ENCODE measurements at regions not wholly inside any gene's neighbourhood (a gene's known extent, or its start where the extent isn't known, plus 50 kb on each side); places are given as distances from the start of the nearest gene placed in this dataset.

GRCh38 chr6:95203153-95203754, 374.1 kb upstream of the MANEA start:
- Histone ChIP-seq H3T11ph (ENCODE audit: low read length) (no peak overlapping the region), H3K4me2 (ENCODE audit: insufficient read depth, insufficient read length, low read length) (no peak overlapping the region), H4K8ac (replicated peaks; ENCODE audit: insufficient read length, low read depth, low read length) (no peak overlapping the region), H3K18ac (ENCODE audit: insufficient read length, low read depth, low read length) (no peak overlapping the region), H3K14ac (ENCODE audit: insufficient read depth, low read length) (no peak overlapping the region), H4K91ac (ENCODE audit: insufficient read length, low read depth, low read length) (no peak overlapping the region), H3K27ac (ENCODE audit: insufficient read length, low read depth, low read length) (no peak overlapping the region), H4K5ac (ENCODE audit: insufficient read length, low read depth, low read length) (no peak overlapping the region), H3K23me2 (ENCODE audit: insufficient read length, low read depth, low read length, poor library complexity, severe bottlenecking) (no peaks in the 10 kb centered on the region), H3K27me3 (ENCODE audit: insufficient read depth, low read length) (no peaks in the 10 kb centered on the region), H2AFZ (ENCODE audit: low read length) (no peak overlapping the region), H3K23ac (ENCODE audit: insufficient read length, low read depth, low read length) (no peak overlapping the region), H4K20me1 (ENCODE audit: control insufficient read depth, insufficient read depth, insufficient read length) (no peaks in the 10 kb centered on the region), H2BK12ac (ENCODE audit: insufficient read length, low read depth, low read length) (no peak overlapping the region), H3K79me1 (ENCODE audit: insufficient read depth, low read depth, low read length, poor library complexity, severe bottlenecking) (no peaks in the 10 kb centered on the region), H2BK120ac (ENCODE audit: low read depth, low read length, poor library complexity, severe bottlenecking) (no peak overlapping the region), H2BK20ac (ENCODE audit: low read depth, low read length, poor library complexity, severe bottlenecking) (no peak overlapping the region), H3K4ac (ENCODE audit: low read depth, low read length) (no peak overlapping the region), H3K9me3 (ENCODE audit: control insufficient read depth, low read depth, low read length) (no peaks in the 10 kb centered on the region), H3K4me1 (ENCODE audit: insufficient read depth, low read length) (no peaks in the 10 kb centered on the region), H3K56ac (ENCODE audit: insufficient read length, low read depth, low read length) (no peak overlapping the region), H2BK5ac (ENCODE audit: insufficient read length, low read length) (no peak overlapping the region), H2AK5ac (ENCODE audit: insufficient read length, low read length) (no peak overlapping the region), H3K9ac (ENCODE audit: extremely low read depth, insufficient read length, low read length) (no peak overlapping the region), H2BK15ac (ENCODE audit: low read depth, low read length) (no peak overlapping the region), H3K79me2 (ENCODE audit: insufficient read depth, low read length) (no peaks in the 10 kb centered on the region)
- no peak for DNase-seq
- Mint-ChIP-seq H3K27me3 (ENCODE audit: low read depth) (no peaks in the 10 kb centered on the region), H3K27ac (no peak overlapping the region), H3K9me3 (no peaks in the 10 kb centered on the region), H3K4me1 (no peaks in the 10 kb centered on the region), H3K4me3 (no peak overlapping the region), H3K36me3 (ENCODE audit: insufficient read depth in 1 of 3, low read depth in 3 of 3) (no peaks in the 10 kb centered on the region)
- TF ChIP-seq, protein P1, sequence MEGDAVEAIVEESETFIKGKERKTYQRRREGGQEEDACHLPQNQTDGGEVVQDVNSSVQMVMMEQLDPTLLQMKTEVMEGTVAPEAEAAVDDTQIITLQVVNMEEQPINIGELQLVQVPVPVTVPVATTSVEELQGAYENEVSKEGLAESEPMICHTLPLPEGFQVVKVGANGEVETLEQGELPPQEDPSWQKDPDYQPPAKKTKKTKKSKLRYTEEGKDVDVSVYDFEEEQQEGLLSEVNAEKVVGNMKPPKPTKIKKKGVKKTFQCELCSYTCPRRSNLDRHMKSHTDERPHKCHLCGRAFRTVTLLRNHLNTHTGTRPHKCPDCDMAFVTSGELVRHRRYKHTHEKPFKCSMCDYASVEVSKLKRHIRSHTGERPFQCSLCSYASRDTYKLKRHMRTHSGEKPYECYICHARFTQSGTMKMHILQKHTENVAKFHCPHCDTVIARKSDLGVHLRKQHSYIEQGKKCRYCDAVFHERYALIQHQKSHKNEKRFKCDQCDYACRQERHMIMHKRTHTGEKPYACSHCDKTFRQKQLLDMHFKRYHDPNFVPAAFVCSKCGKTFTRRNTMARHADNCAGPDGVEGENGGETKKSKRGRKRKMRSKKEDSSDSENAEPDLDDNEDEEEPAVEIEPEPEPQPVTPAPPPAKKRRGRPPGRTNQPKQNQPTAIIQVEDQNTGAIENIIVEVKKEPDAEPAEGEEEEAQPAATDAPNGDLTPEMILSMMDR (conservative IDR thresholded peaks at IDR 0.05), result peak; percentile 79
- WGBS (ENCODE audit: extremely low coverage, insufficient read length, low lambda C conversion rate), result no CpG with 5 or more reads among the region's 2 CpGs

Data from H9 (cell line).